Fibroblast of pulmonary artery (primary cell): ENCODE measurements at regions not wholly inside any gene's neighbourhood (a gene's known extent, or its start where the extent isn't known, plus 50 kb on each side); places are given as distances from the start of the nearest gene placed in this dataset.

ENCODE experiments used
- DNase-seq: peaks from one replicate; pipeline ENCODE4 v3.0.0-alpha.2; 2010; ENCODE audit warnings: low read depth
- H3K4me3 ChIP-seq: replicated peaks from 2 replicates; pipeline ENCODE4 v1.5.1; 2011; ENCODE audit warnings: low read depth, mild to moderate bottlenecking, control low read depth, low read length, moderate library complexity
- CTCF ChIP-seq: IDR thresholded peaks from 2 replicates; pipeline ENCODE4 v1.5.1; 2011; ENCODE audit warnings: mild to moderate bottlenecking, control low read depth, low read length, inconsistent platforms; ENCODE audit errors: missing control alignments

- H3K4me3 ChIP-seq: no peak overlapping the region
- DNase-seq: no peak
- TF ChIP-seq CTCF: no peak
These were observed 975.7 kb upstream of the ADGRL2 start for GRCh38 chr1:80825067-80825466.

- DNase-seq: no peak
- TF ChIP-seq CTCF: no peak
These were observed 982.5 kb upstream of the ADGRL2 start for GRCh38 chr1:80818211-80818610.

GRCh38 chr1:80807981-80808380, 992.8 kb upstream of the ADGRL2 start:
- no peak overlapping the region for H3K4me3 ChIP-seq
- no peak for DNase-seq
- TF ChIP-seq CTCF: no peak

More at GRCh38 chr1:80818211-80818610, 982.5 kb upstream of the ADGRL2 start:
- H3K4me3 ChIP-seq: no peak overlapping the region

- H3K4me3 ChIP-seq: no peak overlapping the region
- no peak for DNase-seq
- TF ChIP-seq CTCF: no peak
These were observed 994.3 kb upstream of the ADGRL2 start for GRCh38 chr1:80806431-80806830.

- no peak for TF ChIP-seq CTCF
- no peak overlapping the region for H3K4me3 ChIP-seq
- no peak for DNase-seq
These were observed 999.0 kb upstream of the ADGRL2 start for GRCh38 chr1:80801695-80802094.

- TF ChIP-seq CTCF: no peak
- no peak for DNase-seq
- H3K4me3 ChIP-seq: no peak overlapping the region
These were observed 1001.3 kb upstream of the ADGRL2 start for GRCh38 chr1:80799457-80799856.

GRCh38 chr1:80779275-80779674, 1021.5 kb upstream of the ADGRL2 start:
- no peak for DNase-seq
- no peak for TF ChIP-seq CTCF

More at GRCh38 chr1:80779275-80779674, 1021.5 kb upstream of the ADGRL2 start:
- no peak overlapping the region for H3K4me3 ChIP-seq
